ENCODE measurements at regions not wholly inside any gene's neighbourhood (a gene's known extent, or its start where the extent isn't known, plus 50 kb on each side); places are given as distances from the start of the nearest gene placed in this dataset.

DNA sequence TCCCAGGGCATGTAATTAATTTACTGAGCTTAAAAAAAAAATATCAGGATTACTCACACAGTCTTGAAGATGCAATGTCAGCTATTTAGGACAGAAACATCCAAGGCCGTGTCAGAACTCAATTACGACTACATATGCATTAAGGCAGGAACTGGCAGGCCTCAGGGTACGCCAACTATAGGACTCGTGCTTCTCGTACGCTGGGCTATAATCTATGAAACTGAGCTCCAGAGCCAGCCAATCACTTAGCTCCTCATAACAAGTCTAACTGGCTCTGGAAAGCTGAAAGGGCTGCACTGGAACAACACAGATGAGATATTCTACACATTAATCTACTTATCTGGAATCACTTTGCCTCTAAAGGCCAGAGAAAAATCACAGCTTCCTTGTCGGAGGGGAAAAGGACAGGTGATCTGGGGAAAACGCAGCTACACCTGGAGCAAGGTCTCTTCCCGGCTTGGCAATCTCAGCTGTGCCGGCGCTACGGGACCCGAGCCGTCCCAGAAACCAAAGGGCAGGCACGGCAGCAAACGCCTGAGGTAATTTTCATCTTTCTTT is 212.0 kb downstream of the DEPDC1B start (continued):
- TF ChIP-seq REL (CRISPR knock-in tag; conservative IDR thresholded peaks at IDR 0.05) (no peak), KLF12 (CRISPR knock-in tag; IDR thresholded peaks at IDR 0.05; ENCODE audit: borderline replicate concordance) (no peak), BCL6 (CRISPR knock-in tag; IDR thresholded peaks at IDR 0.05) (no peak), ZSCAN20 (CRISPR knock-in tag; IDR thresholded peaks at IDR 0.05; ENCODE audit: borderline replicate concordance) (no peak), ZNF136 (CRISPR knock-in tag; IDR thresholded peaks at IDR 0.05; ENCODE audit: low read depth) (no peak), ZNF788 (CRISPR knock-in tag; IDR thresholded peaks at IDR 0.05; ENCODE audit: borderline replicate concordance) (no peak), RFX5 (IDR thresholded peaks at IDR 0.05; ENCODE audit: low read depth, low read length) (no peak), KDM4B (CRISPR knock-in tag; IDR thresholded peaks at IDR 0.05) (no peak), SRSF9 (IDR thresholded peaks at IDR 0.05; ENCODE audit: borderline replicate concordance, insufficient read depth, low read depth, low read length, poor library complexity, severe bottlenecking) (no peak), KAT7 (CRISPR knock-in tag; IDR thresholded peaks at IDR 0.05; ENCODE audit: borderline replicate concordance) (no peak; the same call in 1 of the 2 replicates), SP2 (CRISPR knock-in tag; IDR thresholded peaks at IDR 0.05) (no peak), RBAK (CRISPR knock-in tag; IDR thresholded peaks at IDR 0.05) (no peak), ARHGAP35 (CRISPR knock-in tag; IDR thresholded peaks at IDR 0.05; ENCODE audit: borderline replicate concordance) (no peak), RAD21 (CRISPR knock-in tag; IDR thresholded peaks at IDR 0.05) (no peak), ZFY (CRISPR knock-in tag; IDR thresholded peaks at IDR 0.05) (peak; percentile 59)
- TF ChIP-seq, protein P1, sequence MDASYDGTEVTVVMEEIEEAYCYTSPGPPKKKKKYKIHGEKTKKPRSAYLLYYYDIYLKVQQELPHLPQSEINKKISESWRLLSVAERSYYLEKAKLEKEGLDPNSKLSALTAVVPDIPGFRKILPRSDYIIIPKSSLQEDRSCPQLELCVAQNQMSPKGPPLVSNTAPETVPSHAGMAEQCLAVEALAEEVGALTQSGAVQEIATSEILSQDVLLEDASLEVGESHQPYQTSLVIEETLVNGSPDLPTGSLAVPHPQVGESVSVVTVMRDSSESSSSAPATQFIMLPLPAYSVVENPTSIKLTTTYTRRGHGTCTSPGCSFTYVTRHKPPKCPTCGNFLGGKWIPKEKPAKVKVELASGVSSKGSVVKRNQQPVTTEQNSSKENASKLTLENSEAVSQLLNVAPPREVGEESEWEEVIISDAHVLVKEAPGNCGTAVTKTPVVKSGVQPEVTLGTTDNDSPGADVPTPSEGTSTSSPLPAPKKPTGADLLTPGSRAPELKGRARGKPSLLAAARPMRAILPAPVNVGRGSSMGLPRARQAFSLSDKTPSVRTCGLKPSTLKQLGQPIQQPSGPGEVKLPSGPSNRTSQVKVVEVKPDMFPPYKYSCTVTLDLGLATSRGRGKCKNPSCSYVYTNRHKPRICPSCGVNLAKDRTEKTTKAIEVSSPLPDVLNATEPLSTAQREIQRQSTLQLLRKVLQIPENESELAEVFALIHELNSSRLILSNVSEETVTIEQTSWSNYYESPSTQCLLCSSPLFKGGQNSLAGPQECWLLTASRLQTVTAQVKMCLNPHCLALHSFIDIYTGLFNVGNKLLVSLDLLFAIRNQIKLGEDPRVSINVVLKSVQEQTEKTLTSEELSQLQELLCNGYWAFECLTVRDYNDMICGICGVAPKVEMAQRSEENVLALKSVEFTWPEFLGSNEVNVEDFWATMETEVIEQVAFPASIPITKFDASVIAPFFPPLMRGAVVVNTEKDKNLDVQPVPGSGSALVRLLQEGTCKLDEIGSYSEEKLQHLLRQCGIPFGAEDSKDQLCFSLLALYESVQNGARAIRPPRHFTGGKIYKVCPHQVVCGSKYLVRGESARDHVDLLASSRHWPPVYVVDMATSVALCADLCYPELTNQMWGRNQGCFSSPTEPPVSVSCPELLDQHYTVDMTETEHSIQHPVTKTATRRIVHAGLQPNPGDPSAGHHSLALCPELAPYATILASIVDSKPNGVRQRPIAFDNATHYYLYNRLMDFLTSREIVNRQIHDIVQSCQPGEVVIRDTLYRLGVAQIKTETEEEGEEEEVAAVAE (CRISPR knock-in tag; IDR thresholded peaks at IDR 0.05; ENCODE audit: borderline replicate concordance) = peak; percentile 39; the same call in 1 of the 2 replicates
- TF ChIP-seq, protein P2, sequence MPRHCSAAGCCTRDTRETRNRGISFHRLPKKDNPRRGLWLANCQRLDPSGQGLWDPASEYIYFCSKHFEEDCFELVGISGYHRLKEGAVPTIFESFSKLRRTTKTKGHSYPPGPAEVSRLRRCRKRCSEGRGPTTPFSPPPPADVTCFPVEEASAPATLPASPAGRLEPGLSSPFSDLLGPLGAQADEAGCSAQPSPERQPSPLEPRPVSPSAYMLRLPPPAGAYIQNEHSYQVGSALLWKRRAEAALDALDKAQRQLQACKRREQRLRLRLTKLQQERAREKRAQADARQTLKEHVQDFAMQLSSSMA (CRISPR knock-in tag; IDR thresholded peaks at IDR 0.05) = no peak
- TF ChIP-seq, protein P3, sequence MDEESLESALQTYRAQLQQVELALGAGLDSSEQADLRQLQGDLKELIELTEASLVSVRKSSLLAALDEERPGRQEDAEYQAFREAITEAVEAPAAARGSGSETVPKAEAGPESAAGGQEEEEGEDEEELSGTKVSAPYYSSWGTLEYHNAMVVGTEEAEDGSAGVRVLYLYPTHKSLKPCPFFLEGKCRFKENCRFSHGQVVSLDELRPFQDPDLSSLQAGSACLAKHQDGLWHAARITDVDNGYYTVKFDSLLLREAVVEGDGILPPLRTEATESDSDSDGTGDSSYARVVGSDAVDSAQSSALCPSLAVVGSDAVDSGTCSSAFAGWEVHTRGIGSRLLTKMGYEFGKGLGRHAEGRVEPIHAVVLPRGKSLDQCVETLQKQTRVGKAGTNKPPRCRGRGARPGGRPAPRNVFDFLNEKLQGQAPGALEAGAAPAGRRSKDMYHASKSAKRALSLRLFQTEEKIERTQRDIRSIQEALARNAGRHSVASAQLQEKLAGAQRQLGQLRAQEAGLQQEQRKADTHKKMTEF (CRISPR knock-in tag; IDR thresholded peaks at IDR 0.05) = 0 out of 2 replicates have a peak, but pooled peaks have one; percentile 8
- TF ChIP-seq, protein P4, sequence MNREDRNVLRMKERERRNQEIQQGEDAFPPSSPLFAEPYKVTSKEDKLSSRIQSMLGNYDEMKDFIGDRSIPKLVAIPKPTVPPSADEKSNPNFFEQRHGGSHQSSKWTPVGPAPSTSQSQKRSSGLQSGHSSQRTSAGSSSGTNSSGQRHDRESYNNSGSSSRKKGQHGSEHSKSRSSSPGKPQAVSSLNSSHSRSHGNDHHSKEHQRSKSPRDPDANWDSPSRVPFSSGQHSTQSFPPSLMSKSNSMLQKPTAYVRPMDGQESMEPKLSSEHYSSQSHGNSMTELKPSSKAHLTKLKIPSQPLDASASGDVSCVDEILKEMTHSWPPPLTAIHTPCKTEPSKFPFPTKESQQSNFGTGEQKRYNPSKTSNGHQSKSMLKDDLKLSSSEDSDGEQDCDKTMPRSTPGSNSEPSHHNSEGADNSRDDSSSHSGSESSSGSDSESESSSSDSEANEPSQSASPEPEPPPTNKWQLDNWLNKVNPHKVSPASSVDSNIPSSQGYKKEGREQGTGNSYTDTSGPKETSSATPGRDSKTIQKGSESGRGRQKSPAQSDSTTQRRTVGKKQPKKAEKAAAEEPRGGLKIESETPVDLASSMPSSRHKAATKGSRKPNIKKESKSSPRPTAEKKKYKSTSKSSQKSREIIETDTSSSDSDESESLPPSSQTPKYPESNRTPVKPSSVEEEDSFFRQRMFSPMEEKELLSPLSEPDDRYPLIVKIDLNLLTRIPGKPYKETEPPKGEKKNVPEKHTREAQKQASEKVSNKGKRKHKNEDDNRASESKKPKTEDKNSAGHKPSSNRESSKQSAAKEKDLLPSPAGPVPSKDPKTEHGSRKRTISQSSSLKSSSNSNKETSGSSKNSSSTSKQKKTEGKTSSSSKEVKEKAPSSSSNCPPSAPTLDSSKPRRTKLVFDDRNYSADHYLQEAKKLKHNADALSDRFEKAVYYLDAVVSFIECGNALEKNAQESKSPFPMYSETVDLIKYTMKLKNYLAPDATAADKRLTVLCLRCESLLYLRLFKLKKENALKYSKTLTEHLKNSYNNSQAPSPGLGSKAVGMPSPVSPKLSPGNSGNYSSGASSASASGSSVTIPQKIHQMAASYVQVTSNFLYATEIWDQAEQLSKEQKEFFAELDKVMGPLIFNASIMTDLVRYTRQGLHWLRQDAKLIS (CRISPR knock-in tag; IDR thresholded peaks at IDR 0.05) = peak; percentile 83; the same call in 1 of the 2 replicates
